ENCODE measurements at regions not wholly inside any gene's neighbourhood (a gene's known extent, or its start where the extent isn't known, plus 50 kb on each side); places are given as distances from the start of the nearest gene placed in this dataset.

DNA sequence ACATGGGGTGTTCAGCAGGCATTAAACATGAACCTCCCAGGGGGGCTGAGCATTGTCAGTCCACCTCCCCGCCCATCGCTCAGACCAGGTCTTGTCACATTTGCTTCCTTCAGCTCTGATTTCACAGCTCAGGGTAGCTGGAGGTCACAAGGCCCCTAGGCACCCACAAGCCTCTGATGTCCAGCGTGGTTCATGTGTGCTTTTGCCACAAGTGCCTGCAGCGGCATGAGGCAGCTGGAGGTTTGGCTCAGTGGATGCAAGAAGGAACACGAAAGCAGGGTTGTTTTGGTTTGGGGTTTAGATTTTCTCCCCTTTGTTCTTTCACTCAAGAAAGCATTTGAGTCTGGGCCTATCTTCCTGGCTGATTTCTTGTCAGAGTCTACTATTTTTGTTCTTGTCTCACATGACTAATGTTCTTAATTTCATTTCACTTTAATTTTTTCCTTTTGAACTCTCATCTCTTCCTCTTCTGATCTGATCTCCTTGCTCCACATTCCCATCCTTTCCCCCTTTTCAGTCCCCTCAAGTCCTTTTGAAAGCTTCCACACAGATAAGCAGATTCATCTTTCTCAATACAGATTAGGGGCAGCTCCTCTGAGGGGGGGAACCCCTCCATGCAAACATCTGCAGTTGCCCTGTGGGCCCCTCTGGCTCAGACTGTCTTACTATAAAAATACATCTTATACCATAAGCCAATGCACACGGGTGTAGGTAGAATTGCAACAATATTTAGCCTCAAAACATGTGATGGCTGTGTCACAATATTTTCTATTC, 68.1 kb upstream of the CEP85L start:
- TF ChIP-seq, protein P1, sequence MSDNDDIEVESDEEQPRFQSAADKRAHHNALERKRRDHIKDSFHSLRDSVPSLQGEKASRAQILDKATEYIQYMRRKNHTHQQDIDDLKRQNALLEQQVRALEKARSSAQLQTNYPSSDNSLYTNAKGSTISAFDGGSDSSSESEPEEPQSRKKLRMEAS (IDR thresholded peaks at IDR 0.05; ENCODE audit: low read depth, low read length) = no peak
- TF ChIP-seq, protein P2, sequence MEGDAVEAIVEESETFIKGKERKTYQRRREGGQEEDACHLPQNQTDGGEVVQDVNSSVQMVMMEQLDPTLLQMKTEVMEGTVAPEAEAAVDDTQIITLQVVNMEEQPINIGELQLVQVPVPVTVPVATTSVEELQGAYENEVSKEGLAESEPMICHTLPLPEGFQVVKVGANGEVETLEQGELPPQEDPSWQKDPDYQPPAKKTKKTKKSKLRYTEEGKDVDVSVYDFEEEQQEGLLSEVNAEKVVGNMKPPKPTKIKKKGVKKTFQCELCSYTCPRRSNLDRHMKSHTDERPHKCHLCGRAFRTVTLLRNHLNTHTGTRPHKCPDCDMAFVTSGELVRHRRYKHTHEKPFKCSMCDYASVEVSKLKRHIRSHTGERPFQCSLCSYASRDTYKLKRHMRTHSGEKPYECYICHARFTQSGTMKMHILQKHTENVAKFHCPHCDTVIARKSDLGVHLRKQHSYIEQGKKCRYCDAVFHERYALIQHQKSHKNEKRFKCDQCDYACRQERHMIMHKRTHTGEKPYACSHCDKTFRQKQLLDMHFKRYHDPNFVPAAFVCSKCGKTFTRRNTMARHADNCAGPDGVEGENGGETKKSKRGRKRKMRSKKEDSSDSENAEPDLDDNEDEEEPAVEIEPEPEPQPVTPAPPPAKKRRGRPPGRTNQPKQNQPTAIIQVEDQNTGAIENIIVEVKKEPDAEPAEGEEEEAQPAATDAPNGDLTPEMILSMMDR (IDR thresholded peaks at IDR 0.05; ENCODE audit: low read depth, low read length) = no peak
